MCF 10A (cell line): ENCODE measurements at regions not wholly inside any gene's neighbourhood (a gene's known extent, or its start where the extent isn't known, plus 50 kb on each side); places are given as distances from the start of the nearest gene placed in this dataset.

Source experiments
- BruUV-seq: library from RNA; stranded (reverse); fragments of 400-500 nt; replicated peaks from 2 replicates; lab custom pipeline; 2021; lab: Mats Ljungman, UMichigan
- CTCF ChIA-PET: fragments of 300-600 bp; sonication (Branson Sonifier 250); formaldehyde crosslinking; extraction: SDS; loops from one replicate; lab custom pipeline; 2021; ENCODE audit warnings: antibody characterized with exemption, inconsistent platforms; lab: Yijun Ruan, JAX
- POLR2A ChIA-PET: fragments of 300-600, 350-650 bp; sonication (Branson Sonifier 250); formaldehyde crosslinking; extraction: SDS; loops from one replicate; lab custom pipeline; 2020; ENCODE audit warnings: antibody characterized with exemption, inconsistent platforms; lab: Yijun Ruan, JAX
- DNase-seq: peaks from one replicate; pipeline ENCODE4 v3.0.0-alpha.2; 2018; ENCODE audit not compliant: unreplicated experiment
- H3K27ac Mint-ChIP-seq: one replicate; pipeline ENCODE4 v1.8.0; 2022; ENCODE audit warnings: mild to moderate bottlenecking, low read depth, mixed read lengths; ENCODE audit not compliant: unreplicated experiment
- H3K27me3 Mint-ChIP-seq: one replicate; pipeline ENCODE4 v1.8.0; 2022; ENCODE audit warnings: mixed read lengths; ENCODE audit not compliant: insufficient read depth, unreplicated experiment
- H3K36me3 Mint-ChIP-seq: one replicate; pipeline ENCODE4 v1.8.0; 2022; ENCODE audit warnings: mild to moderate bottlenecking, moderate library complexity, mixed read lengths; ENCODE audit not compliant: insufficient read depth, unreplicated experiment
- H3K4me1 Mint-ChIP-seq: one replicate; pipeline ENCODE4 v1.8.0; 2022; ENCODE audit warnings: mixed read lengths; ENCODE audit not compliant: insufficient read depth, unreplicated experiment
- H3K4me3 Mint-ChIP-seq: one replicate; pipeline ENCODE4 v1.8.0; 2022; ENCODE audit warnings: mild to moderate bottlenecking, moderate library complexity, mixed read lengths; ENCODE audit not compliant: unreplicated experiment
- H3K9me3 Mint-ChIP-seq: one replicate; pipeline ENCODE4 v1.8.0; 2022; ENCODE audit warnings: mixed read lengths; ENCODE audit not compliant: unreplicated experiment
- CTCF ChIP-seq: fragments of 200-600 bp; IDR thresholded peaks from one replicate; pipeline ENCODE4 v1.8.0; 2022; ENCODE audit warnings: antibody characterized with exemption, mild to moderate bottlenecking; ENCODE audit not compliant: unreplicated experiment
- intact Hi-C: fragments of 100-400 bp; cut with micrococcal nuclease; formaldehyde crosslinking; loops from 2 replicates; pipeline ENCODE4 v1.14.1; 2022

- no peaks in the 10 kb centered on the region for H3K4me1 Mint-ChIP-seq
- no peak overlapping the region for H3K4me3 Mint-ChIP-seq
- H3K27ac Mint-ChIP-seq, result no peak overlapping the region
- CTCF ChIA-PET, result interaction anchor here (0.7 kb wide), 1 partner anchor 280 kb away, joined by 3 read pairs; no protein-coding TSS in a partner anchor
- BruUV-seq, result no TSS peak
- no peak for TF ChIP-seq CTCF
- H3K27me3 Mint-ChIP-seq, result peaks cover 31% of the 10 kb centered on the region
- intact Hi-C loops, result no loop called here
- H3K36me3 Mint-ChIP-seq, result no peaks in the 10 kb centered on the region
- POLR2A ChIA-PET, result no interaction called here
- no peaks in the 10 kb centered on the region for H3K9me3 Mint-ChIP-seq
- no peak for DNase-seq
These were observed 194.0 kb downstream of the SOD2 start for GRCh38 chr6:159499034-159499433.

- no TSS peak for BruUV-seq
- Mint-ChIP-seq H3K4me3 (no peak overlapping the region), H3K4me1 (no peaks in the 10 kb centered on the region), H3K27me3 (peaks cover 49% of the 10 kb centered on the region), H3K36me3 (no peaks in the 10 kb centered on the region), H3K27ac (no peak overlapping the region), H3K9me3 (no peaks in the 10 kb centered on the region)
- no peak for TF ChIP-seq CTCF
- ChIA-PET CTCF (interaction anchor here (0.6 to 0.9 kb wide), 2 partner anchors 12 to 90 kb away, joined by 3 read pairs; no protein-coding TSS in a partner anchor), POLR2A (no interaction called here)
- intact Hi-C loops, result no loop called here
- no peak for DNase-seq
These were observed 198.5 kb downstream of the SOD2 start for GRCh38 chr6:159494586-159494972.

- no peaks in the 10 kb centered on the region for H3K36me3 Mint-ChIP-seq
- H3K4me1 Mint-ChIP-seq, result no peaks in the 10 kb centered on the region
- intact Hi-C loops, result no loop called here
- ChIA-PET CTCF (interaction anchor here (0.5 to 0.9 kb wide), 2 partner anchors 10 to 13 kb away, joined by 3 read pairs; no protein-coding TSS in a partner anchor), POLR2A (no interaction called here)
- no peak overlapping the region for H3K4me3 Mint-ChIP-seq
- TF ChIP-seq CTCF, result no peak
- no peak for DNase-seq
- no peaks in the 10 kb centered on the region for H3K9me3 Mint-ChIP-seq
- no TSS peak for BruUV-seq
- H3K27ac Mint-ChIP-seq, result no peak overlapping the region
- peaks cover 51% of the 10 kb centered on the region for H3K27me3 Mint-ChIP-seq
These were observed 199.0 kb downstream of the SOD2 start for GRCh38 chr6:159493898-159494585.

- no peak for DNase-seq
- Mint-ChIP-seq H3K36me3 (no peaks in the 10 kb centered on the region), H3K27me3 (peaks cover 51% of the 10 kb centered on the region), H3K4me1 (no peaks in the 10 kb centered on the region), H3K9me3 (no peaks in the 10 kb centered on the region), H3K4me3 (no peak overlapping the region), H3K27ac (no peak overlapping the region)
- BruUV-seq, result no TSS peak
- CTCF ChIA-PET, result interaction anchor here (0.5 kb wide), 1 partner anchor 9 kb away, joined by 3 read pairs; no protein-coding TSS in a partner anchor
- POLR2A ChIA-PET, result no interaction called here
- TF ChIP-seq CTCF, result no peak
- intact Hi-C loops, result no loop called here
These were observed 199.7 kb downstream of the SOD2 start for GRCh38 chr6:159493231-159493897.
